ENCODE measurements at regions not wholly inside any gene's neighbourhood (a gene's known extent, or its start where the extent isn't known, plus 50 kb on each side); places are given as distances from the start of the nearest gene placed in this dataset.

DNA sequence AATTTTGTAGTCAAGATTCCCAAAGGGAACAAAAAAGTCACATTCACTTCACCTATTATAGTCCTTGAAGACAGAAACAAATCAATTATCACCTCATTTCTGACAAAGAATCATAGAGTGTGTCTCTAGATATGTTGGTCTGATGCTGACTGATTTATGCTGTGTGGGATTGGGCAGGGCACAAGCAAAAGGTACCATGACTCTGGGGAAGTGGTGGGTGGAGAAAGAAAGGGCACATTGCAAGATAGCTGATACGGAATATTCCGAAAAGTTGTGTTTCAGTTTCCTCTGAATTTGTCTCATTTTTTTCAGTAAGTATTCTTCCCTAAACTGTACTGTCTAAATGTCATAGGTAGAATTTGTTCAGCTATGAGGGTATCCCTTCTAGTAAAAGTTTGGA lies 268.0 kb downstream of the MREG start:
- TF ChIP-seq, protein P1, sequence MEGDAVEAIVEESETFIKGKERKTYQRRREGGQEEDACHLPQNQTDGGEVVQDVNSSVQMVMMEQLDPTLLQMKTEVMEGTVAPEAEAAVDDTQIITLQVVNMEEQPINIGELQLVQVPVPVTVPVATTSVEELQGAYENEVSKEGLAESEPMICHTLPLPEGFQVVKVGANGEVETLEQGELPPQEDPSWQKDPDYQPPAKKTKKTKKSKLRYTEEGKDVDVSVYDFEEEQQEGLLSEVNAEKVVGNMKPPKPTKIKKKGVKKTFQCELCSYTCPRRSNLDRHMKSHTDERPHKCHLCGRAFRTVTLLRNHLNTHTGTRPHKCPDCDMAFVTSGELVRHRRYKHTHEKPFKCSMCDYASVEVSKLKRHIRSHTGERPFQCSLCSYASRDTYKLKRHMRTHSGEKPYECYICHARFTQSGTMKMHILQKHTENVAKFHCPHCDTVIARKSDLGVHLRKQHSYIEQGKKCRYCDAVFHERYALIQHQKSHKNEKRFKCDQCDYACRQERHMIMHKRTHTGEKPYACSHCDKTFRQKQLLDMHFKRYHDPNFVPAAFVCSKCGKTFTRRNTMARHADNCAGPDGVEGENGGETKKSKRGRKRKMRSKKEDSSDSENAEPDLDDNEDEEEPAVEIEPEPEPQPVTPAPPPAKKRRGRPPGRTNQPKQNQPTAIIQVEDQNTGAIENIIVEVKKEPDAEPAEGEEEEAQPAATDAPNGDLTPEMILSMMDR (IDR thresholded peaks at IDR 0.05): no peak
- TF ChIP-seq POLR2A (IDR thresholded peaks at IDR 0.05): no peak

Data from ovary (tissue), 3 donors.